ENCODE measurements at regions not wholly inside any gene's neighbourhood (a gene's known extent, or its start where the extent isn't known, plus 50 kb on each side); places are given as distances from the start of the nearest gene placed in this dataset.

- TF ChIP-seq CTCF (IDR thresholded peaks at IDR 0.05) (no peak), POLR2AphosphoS5 (IDR thresholded peaks at IDR 0.05; ENCODE audit: low read depth, low read length) (no peak), SIN3A (IDR thresholded peaks at IDR 0.05; ENCODE audit: borderline replicate concordance, insufficient read depth, low read depth, low read length) (no peak), REST (IDR thresholded peaks at IDR 0.05; ENCODE audit: insufficient read depth in 1 of 2, low read depth in 2 of 2, low read length in 1 of 2) (no peak), TCF7L2 (IDR thresholded peaks at IDR 0.05; ENCODE audit: low read depth, low read length) (no peak)
Observed at GRCh38 chr9:26368241-26368640, 524.4 kb downstream of the CAAP1 start.
